Neuron (in vitro differentiated cells): ENCODE measurements at regions not wholly inside any gene's neighbourhood (a gene's known extent, or its start where the extent isn't known, plus 50 kb on each side); places are given as distances from the start of the nearest gene placed in this dataset.
"Not testable (repeated sequence)": the region's sequence is repeated elsewhere in the genome, so short reads cannot be mapped to it uniquely, and the experiment has no call there.

Source experiments
- H2AFZ ChIP-seq: one replicate; pipeline ENCODE4 v1.6.1; 2013; ENCODE audit warnings: low read depth, mild to moderate bottlenecking, inconsistent platforms, low read length, moderate library complexity
- H3K27me3 ChIP-seq: one replicate; pipeline ENCODE4 v1.6.1; 2013; ENCODE audit warnings: low read length; ENCODE audit not compliant: insufficient read depth
- H3K36me3 ChIP-seq: one replicate; pipeline ENCODE4 v1.6.1; 2013; ENCODE audit warnings: low read length; ENCODE audit not compliant: insufficient read depth
- H3K4me1 ChIP-seq: one replicate; pipeline ENCODE4 v1.6.1; 2013; ENCODE audit warnings: low read length; ENCODE audit not compliant: insufficient read depth
- H3K4me3 ChIP-seq: 2 replicates; pipeline ENCODE4 v1.5.1; 2013; ENCODE audit warnings: mild to moderate bottlenecking, low read length, moderate library complexity
- H3K9me3 ChIP-seq: one replicate; pipeline ENCODE4 v1.6.1; 2013; ENCODE audit warnings: low read length

DNA sequence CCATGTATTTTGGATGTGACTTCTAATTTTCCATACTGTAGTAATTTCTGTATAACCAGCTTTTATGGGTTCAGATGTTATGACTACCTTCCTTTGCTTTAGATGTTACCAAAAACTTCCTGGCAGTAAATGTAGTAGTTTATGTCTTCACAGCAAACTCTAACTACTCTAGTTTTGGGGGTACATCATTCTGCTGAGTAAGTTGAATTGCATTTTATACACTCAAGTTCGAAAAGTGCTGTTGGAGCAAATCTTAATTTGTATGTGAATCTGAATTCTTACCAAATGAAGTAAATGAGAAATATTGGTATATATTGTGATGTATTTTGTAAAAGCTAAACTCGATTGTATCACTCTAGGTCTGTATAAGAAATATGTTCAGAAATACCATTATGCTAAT lies 728.3 kb upstream of the CDH8 start:
- no peak overlapping the region for H2AFZ ChIP-seq
- no peak overlapping the region for H3K4me3 ChIP-seq
- no peaks in the 10 kb centered on the region for H3K9me3 ChIP-seq
- H3K36me3 ChIP-seq = no peaks in the 10 kb centered on the region
- H3K27me3 ChIP-seq = no peaks in the 10 kb centered on the region
- H3K4me1 ChIP-seq = no peaks in the 10 kb centered on the region

DNA sequence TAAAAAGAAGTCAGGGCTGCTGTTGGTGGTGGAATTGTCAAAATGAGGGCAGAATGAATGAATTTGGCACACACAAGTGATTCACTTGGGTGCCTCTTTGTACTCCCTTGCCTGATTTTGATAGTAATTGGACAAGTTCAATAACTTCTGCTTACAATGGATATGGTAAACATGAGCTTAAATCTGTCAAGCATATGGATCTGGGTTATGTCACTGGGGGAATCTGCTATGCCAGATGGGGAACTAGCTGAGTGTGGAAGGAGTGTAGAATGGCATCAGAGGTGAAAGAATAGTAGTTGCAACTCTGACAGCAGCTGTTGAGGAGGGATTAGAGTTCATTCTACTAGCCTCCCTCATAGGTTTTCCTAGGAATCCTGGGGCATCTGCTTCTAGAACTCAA lies 724.2 kb upstream of the CDH8 start:
- Histone ChIP-seq H3K27me3 (no peaks in the 10 kb centered on the region), H2AFZ (no peak overlapping the region), H3K9me3 (no peaks in the 10 kb centered on the region), H3K4me3 (no peak overlapping the region), H3K4me1 (no peaks in the 10 kb centered on the region), H3K36me3 (no peaks in the 10 kb centered on the region)

DNA sequence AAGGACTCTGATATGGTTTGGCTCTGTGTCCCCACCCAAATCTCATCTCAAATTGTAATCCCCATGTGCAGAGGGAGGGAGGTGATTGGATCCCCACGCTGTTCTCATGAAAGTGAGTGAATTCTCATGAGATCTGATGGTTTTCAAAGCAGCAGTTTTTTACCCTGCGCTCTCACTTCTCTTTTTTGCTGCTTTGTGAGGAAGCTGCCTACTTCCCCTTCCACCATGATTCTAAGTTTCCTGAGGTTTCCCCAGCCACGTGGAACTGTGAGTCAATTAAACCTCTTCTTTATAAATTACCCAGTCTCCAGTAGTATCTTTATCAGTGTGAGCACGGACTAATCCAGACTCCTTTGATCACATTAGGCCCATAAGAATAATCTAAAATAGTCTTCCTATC lies 719.7 kb upstream of the CDH8 start:
- Histone ChIP-seq H3K9me3 (no peaks in the 10 kb centered on the region), H3K4me3 (no peak overlapping the region), H3K4me1 (no peaks in the 10 kb centered on the region), H3K36me3 (no peaks in the 10 kb centered on the region), H2AFZ (no peak overlapping the region), H3K27me3 (no peaks in the 10 kb centered on the region)

DNA sequence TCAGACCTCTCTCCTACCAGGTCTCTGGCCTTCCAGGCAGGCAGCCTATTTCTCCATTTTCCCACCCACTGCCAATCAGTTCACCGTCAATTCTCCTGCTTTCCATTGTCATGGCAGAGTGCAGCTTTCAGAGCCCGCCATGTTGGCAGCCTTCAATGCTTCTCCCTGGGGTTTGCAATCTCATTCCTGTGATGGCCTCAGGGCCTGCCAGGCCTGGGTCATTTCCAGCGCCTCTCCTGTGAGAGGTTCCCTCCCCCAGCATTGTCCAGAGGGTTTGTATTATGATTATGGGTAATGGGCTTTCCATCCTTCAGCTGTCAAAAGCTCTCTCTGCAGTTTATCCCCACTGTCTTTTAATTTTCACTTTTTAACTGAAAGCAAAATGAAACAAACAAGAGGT lies 716.6 kb upstream of the CDH8 start:
- H3K4me1 ChIP-seq = no peaks in the 10 kb centered on the region
- H3K9me3 ChIP-seq = no peaks in the 10 kb centered on the region
- H3K27me3 ChIP-seq = no peaks in the 10 kb centered on the region
- H2AFZ ChIP-seq = no peak overlapping the region
- no peak overlapping the region for H3K4me3 ChIP-seq
- no peaks in the 10 kb centered on the region for H3K36me3 ChIP-seq

DNA sequence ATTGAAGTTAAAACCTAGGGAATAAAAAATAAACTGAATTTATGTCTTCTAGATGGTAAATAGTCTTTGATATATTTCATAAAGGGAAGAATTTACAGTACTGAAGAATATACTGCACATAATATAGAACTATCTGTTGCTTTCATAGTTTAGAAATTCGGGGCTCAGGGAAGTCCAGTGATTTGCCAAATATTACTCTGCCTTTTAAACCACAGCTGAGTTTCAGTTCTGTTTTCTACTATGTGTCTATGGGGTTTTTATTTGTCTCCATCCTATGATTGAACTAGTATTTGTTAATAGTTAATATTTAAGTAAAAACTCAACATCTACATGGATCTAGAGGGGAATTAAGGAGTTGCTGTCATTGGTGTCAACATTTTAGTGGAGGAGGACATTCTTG lies 715.0 kb upstream of the CDH8 start:
- Histone ChIP-seq H3K4me1 (no peaks in the 10 kb centered on the region), H3K9me3 (no peaks in the 10 kb centered on the region), H3K27me3 (no peaks in the 10 kb centered on the region), H2AFZ (no peak overlapping the region), H3K36me3 (no peaks in the 10 kb centered on the region), H3K4me3 (no peak overlapping the region)

DNA sequence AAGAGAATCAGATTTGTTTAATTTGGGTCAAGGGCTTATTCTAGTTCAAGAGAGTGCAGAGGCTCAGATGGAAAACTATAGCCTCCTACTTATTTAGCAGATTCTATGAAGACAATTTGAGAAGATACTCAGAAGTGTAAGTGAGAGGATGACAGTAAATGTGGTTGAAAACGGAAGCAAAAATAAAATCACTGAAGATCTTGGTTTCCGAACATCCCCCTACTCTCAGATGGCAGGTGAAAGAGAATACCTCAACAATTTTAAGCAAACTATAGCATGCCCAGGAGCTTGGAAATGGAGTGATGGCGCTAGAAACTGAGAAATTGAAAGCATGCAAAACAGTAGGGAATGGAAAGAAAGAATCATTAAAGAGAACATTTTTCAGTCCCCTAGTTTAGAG lies 705.5 kb upstream of the CDH8 start:
- no peaks in the 10 kb centered on the region for H3K4me1 ChIP-seq
- no peak overlapping the region for H2AFZ ChIP-seq
- H3K4me3 ChIP-seq = no peak overlapping the region
- no peaks in the 10 kb centered on the region for H3K27me3 ChIP-seq
- H3K9me3 ChIP-seq = no peaks in the 10 kb centered on the region
- no peaks in the 10 kb centered on the region for H3K36me3 ChIP-seq

DNA sequence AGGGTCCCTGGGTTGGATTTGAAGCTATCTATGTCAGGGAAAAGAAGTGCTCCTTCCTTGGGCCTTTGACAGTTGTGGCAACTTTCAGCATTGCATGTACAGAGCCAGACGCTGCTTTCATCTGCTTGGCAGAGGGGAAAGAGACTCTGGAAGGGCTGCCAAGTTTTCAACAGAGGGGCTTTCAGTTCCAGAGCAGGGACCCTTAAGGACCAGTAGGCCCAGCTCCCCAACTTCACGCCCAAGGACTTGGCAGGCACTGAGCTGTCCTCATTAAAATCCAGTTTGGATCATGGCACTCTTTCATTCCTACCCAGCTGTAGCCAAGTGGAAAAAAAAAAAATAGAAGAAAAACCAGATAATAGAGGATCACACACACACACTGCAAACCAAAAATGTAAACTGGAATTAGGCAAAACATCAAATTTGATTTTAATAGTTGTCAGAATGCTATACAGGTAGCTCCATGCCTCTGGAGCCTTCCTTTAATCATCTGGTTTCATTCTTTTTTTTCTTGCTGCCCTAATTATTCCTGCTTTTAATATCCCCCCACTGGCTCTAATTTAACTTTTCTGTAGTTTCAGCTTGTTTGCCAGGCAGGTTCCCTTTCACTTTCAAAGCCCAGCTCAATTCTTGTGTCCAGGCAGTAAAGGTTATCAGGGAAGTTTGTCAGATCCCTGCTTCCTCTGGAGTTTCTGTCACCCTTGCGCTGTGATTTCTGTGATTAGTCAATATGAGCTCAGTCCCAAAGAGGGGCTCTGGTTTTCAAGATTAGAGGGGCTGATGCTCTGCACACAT lies 702.6 kb upstream of the CDH8 start:
- Histone ChIP-seq H2AFZ (no peak overlapping the region), H3K27me3 (no peaks in the 10 kb centered on the region), H3K4me1 (no peaks in the 10 kb centered on the region), H3K4me3 (no peak overlapping the region), H3K9me3 (no peaks in the 10 kb centered on the region), H3K36me3 (no peaks in the 10 kb centered on the region)

DNA sequence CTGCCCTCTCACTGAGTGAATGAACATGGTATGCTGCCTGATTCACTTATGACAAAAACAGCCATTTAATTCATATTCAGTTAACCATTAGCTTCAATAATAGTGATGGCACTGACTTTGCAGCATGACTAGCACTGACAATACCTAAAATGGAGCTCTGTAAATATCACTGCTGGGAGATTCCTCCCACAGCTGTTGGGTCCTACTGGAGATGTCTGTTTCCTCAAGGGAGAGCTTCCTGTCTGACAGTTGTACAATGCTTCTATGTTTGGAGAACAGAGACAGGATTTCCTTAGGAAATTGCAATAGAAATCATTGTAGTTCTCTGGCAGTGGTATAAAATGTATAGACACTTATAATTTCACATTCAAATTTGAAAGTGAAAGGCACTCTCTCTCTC lies 695.9 kb upstream of the CDH8 start:
- H3K9me3 ChIP-seq = no peaks in the 10 kb centered on the region
- no peaks in the 10 kb centered on the region for H3K36me3 ChIP-seq
- H3K4me1 ChIP-seq = no peaks in the 10 kb centered on the region
- no peak overlapping the region for H2AFZ ChIP-seq
- H3K27me3 ChIP-seq = no peaks in the 10 kb centered on the region
- no peak overlapping the region for H3K4me3 ChIP-seq

DNA sequence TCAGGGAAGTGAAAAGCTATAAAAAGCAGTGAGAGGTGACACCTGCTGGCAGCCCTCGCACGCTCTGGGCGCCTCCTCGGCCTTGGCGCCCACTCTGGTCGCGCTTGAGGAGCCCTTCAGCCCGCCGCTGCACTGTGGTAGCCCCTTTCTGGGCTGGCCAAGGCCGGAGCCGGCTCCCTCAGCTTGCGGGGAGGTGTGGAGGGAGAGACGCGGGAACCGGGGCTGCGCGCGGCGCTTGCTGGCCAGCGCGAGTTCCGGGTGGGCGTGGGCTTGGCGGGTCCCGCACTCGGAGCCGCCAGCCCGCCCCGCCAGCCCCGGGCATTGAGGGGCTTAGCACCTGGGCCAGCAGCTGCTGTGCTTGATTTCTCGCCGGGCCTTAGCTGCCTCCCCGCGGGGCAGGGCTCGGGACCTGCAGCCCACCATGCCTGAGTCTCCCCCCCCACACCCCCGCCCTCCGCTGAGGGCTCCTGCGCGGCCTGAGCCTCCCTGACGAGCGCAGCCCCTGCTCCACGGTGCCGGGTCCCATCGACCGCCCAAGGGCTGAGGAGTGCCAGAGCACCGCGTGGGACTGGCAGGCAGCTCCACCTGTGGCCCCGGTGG lies 688.5 kb upstream of the CDH8 start:
- not testable (repeated sequence) for H3K9me3 ChIP-seq, H3K36me3 ChIP-seq, H3K4me3 ChIP-seq, H3K4me1 ChIP-seq, H2AFZ ChIP-seq, H3K27me3 ChIP-seq

DNA sequence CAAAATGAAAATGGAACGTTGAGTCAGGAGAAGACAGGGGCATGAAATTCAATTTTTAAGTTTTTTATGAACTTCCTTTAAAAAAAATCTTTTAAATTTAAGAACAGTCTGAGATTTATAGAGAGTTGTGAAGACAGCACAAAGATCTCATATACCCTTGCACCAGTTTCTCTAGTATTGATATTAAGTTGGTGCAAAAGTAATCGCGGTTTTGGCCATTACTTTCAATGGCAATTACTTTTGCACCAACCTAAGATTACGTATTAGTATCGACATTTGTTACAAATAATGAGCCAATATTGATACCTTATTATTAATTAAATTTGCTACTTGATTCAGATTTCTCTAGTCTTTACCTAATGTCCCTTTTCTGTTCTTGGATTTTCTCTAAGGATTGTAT lies 684.4 kb upstream of the CDH8 start:
- no peak overlapping the region for H3K4me3 ChIP-seq
- H3K27me3 ChIP-seq = no peaks in the 10 kb centered on the region
- no peak overlapping the region for H2AFZ ChIP-seq
- no peaks in the 10 kb centered on the region for H3K9me3 ChIP-seq
- H3K36me3 ChIP-seq = no peaks in the 10 kb centered on the region
- no peaks in the 10 kb centered on the region for H3K4me1 ChIP-seq

DNA sequence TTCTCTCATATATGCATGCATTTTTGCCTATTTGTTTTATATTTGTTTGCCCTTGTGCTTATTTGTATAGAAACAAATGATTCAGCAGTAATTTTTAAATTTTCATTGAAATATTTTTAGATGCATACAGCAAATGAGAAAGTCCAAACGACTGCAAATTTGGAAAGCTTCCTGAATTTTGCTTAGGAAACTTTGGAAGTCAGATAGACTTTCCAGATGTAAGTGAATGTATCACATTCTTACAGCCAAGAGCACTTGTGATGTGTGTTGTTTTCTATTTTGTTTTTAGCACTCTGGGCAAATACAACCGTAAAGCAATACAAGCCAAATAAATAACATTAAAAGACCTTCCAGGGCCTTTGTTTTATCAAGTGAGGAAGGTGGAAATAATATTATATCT lies 680.8 kb upstream of the CDH8 start:
- H3K4me1 ChIP-seq = no peaks in the 10 kb centered on the region
- H3K27me3 ChIP-seq = no peaks in the 10 kb centered on the region
- no peaks in the 10 kb centered on the region for H3K36me3 ChIP-seq
- H3K9me3 ChIP-seq = no peaks in the 10 kb centered on the region
- no peak overlapping the region for H3K4me3 ChIP-seq
- H2AFZ ChIP-seq = no peak overlapping the region

DNA sequence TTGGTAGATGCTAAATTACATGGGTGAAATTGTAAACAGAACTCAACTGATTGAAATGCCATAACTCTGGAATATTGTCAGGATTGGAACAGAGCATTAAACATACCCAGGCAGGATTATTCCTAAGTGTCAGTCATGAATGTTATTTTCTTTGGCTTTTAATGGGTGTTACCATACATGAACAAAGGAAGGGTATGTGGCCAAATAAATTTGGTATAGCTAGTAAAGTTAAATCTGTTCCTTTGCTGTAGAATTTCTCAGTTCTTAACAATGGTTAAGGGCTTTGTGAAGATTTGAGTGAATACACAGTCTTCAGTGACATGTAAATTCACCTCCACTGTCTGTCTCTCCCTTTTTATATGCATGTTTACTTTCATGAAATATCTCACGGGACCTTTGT lies 679.5 kb upstream of the CDH8 start:
- Histone ChIP-seq H3K4me3 (no peak overlapping the region), H3K4me1 (no peaks in the 10 kb centered on the region), H3K9me3 (peaks cover 3% of the 10 kb centered on the region), H3K27me3 (no peaks in the 10 kb centered on the region), H3K36me3 (no peaks in the 10 kb centered on the region), H2AFZ (no peak overlapping the region)

DNA sequence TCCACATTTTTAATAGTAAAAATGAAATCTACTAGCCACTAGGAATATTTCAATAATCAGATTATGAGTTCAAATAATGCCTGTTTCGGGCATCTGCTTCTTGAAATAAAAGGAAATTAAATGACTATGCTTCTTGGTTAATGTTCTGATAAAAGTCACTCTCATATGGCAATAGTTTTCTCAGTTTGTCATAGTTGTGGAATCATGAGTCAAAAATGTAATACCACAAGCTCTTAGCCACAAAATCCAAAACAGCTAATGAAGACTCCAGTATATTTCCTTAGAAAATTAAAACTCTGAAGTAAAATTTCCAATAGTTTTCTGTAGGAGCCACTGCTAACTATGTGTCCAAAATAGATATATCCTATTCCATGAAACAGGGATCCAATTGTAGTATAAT lies 676.3 kb upstream of the CDH8 start:
- Histone ChIP-seq H2AFZ (no peak overlapping the region), H3K36me3 (no peaks in the 10 kb centered on the region), H3K4me1 (peaks cover 6% of the 10 kb centered on the region), H3K4me3 (no peak overlapping the region), H3K27me3 (no peaks in the 10 kb centered on the region), H3K9me3 (peaks cover 3% of the 10 kb centered on the region)

DNA sequence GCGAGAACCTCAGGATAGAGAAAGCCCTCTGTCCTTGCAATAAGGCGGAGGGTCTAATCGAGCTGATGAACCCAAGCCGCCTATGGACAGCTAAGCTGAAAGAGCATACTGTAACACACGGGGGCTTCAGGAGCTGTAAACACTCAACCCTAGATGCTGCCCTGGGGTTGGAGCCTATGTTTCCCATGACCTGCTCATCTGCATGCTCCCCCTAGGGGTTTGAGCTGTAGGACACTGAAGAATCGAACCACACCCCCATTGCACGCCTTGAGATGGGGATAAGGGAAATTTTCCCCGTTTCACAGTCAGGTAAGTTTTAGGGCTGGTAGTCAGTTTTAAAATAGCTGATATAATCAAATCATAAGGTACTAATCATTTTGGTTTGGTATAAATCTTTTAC lies 675.6 kb upstream of the CDH8 start:
- H3K4me1 ChIP-seq = peaks cover 6% of the 10 kb centered on the region
- peaks cover 3% of the 10 kb centered on the region for H3K9me3 ChIP-seq

More for the DNA sequence above, 675.6 kb upstream of the CDH8 start:
- Histone ChIP-seq H3K4me3 (no peak overlapping the region), H2AFZ (no peak overlapping the region), H3K27me3 (no peaks in the 10 kb centered on the region), H3K36me3 (no peaks in the 10 kb centered on the region)
